Ishikawa (cell line): ENCODE measurements at regions not wholly inside any gene's neighbourhood (a gene's known extent, or its start where the extent isn't known, plus 50 kb on each side); places are given as distances from the start of the nearest gene placed in this dataset.

ENCODE experiments used
- CEBPB ChIP-seq: IDR thresholded peaks from 2 replicates; pipeline ENCODE4 v1.6.1; 2012
- CREB1 ChIP-seq: IDR thresholded peaks from 2 replicates; pipeline ENCODE4 v1.6.1; 2012; ENCODE audit warnings: low read depth
- EGR1 ChIP-seq: IDR thresholded peaks from 2 replicates; pipeline ENCODE4 v1.6.1; 2012
- EP300 ChIP-seq: IDR thresholded peaks from 2 replicates; pipeline ENCODE4 v1.6.1; 2012; ENCODE audit warnings: borderline replicate concordance
- FOXM1 ChIP-seq: IDR thresholded peaks from 2 replicates; pipeline ENCODE4 v1.6.1; 2012; ENCODE audit warnings: low read depth, borderline replicate concordance
- MAX ChIP-seq: IDR thresholded peaks from 2 replicates; pipeline ENCODE4 v1.6.1; 2012
- NFIC ChIP-seq: IDR thresholded peaks from 2 replicates; pipeline ENCODE4 v1.6.1; 2012
- RAD21 ChIP-seq: IDR thresholded peaks from 2 replicates; pipeline ENCODE4 v1.6.1; 2012; ENCODE audit warnings: low read depth
- REST ChIP-seq: IDR thresholded peaks from 2 replicates; pipeline ENCODE4 v1.6.1; 2012; ENCODE audit warnings: low read depth, mild to moderate bottlenecking
- TAF1 ChIP-seq: IDR thresholded peaks from 2 replicates; pipeline ENCODE4 v1.6.1; 2012; ENCODE audit warnings: low read depth, mild to moderate bottlenecking
- TCF12 ChIP-seq: IDR thresholded peaks from 2 replicates; pipeline ENCODE4 v1.6.1; 2012; ENCODE audit warnings: low read depth
- TEAD4 ChIP-seq: IDR thresholded peaks from 2 replicates; pipeline ENCODE4 v1.6.1; 2012
- USF1 ChIP-seq: IDR thresholded peaks from 2 replicates; pipeline ENCODE4 v1.6.1; 2012
- YY1 ChIP-seq: IDR thresholded peaks from 2 replicates; pipeline ENCODE4 v1.6.1; 2012; ENCODE audit warnings: low read depth
- ZBTB7A ChIP-seq: IDR thresholded peaks from 2 replicates; pipeline ENCODE4 v1.6.1; 2012; ENCODE audit warnings: low read depth

GRCh38 chr18:65359479-65359878 lies 391.3 kb upstream of the CDH7 start:
- no peak for TF ChIP-seq CEBPB
- no peak for TF ChIP-seq RAD21
- no peak for TF ChIP-seq NFIC
- no peak for TF ChIP-seq REST
- no peak for TF ChIP-seq EP300
- no peak for TF ChIP-seq FOXM1
- TF ChIP-seq MAX: no peak
- no peak for TF ChIP-seq TEAD4
- no peak for TF ChIP-seq USF1
- TF ChIP-seq YY1: no peak
- TF ChIP-seq CREB1: no peak

GRCh38 chr18:65358306-65358705 lies 392.5 kb upstream of the CDH7 start:
- TF ChIP-seq NFIC (no peak), EP300 (no peak), TEAD4 (no peak), TCF12 (no peak), RAD21 (no peak), FOXM1 (no peak), CEBPB (no peak), ZBTB7A (no peak), EGR1 (no peak), MAX (no peak), REST (no peak), USF1 (no peak)

- TF ChIP-seq RAD21: no peak
- no peak for TF ChIP-seq CREB1
- no peak for TF ChIP-seq ZBTB7A
- TF ChIP-seq TEAD4: no peak
- no peak for TF ChIP-seq TAF1
Observed at GRCh38 chr18:65352186-65352585, 398.6 kb upstream of the CDH7 start.

GRCh38 chr18:65349635-65350034 lies 401.2 kb upstream of the CDH7 start:
- no peak for TF ChIP-seq USF1
- TF ChIP-seq CREB1: no peak
- no peak for TF ChIP-seq FOXM1
- TF ChIP-seq EGR1: no peak
- no peak for TF ChIP-seq TAF1
- no peak for TF ChIP-seq YY1
- TF ChIP-seq MAX: no peak
- TF ChIP-seq EP300: no peak

- no peak for TF ChIP-seq EGR1
- no peak for TF ChIP-seq CREB1
- no peak for TF ChIP-seq TAF1
- no peak for TF ChIP-seq FOXM1
- TF ChIP-seq MAX: no peak
- TF ChIP-seq NFIC: no peak
- TF ChIP-seq CEBPB: no peak
- no peak for TF ChIP-seq RAD21
- no peak for TF ChIP-seq TCF12
- no peak for TF ChIP-seq YY1
- no peak for TF ChIP-seq USF1
- no peak for TF ChIP-seq EP300
- TF ChIP-seq ZBTB7A: no peak
- no peak for TF ChIP-seq TEAD4
- no peak for TF ChIP-seq REST
Observed at GRCh38 chr18:65347446-65347845, 403.4 kb upstream of the CDH7 start.
